ENCODE measurements at regions not wholly inside any gene's neighbourhood (a gene's known extent, or its start where the extent isn't known, plus 50 kb on each side); places are given as distances from the start of the nearest gene placed in this dataset.

- TF ChIP-seq ZBTB6 (tag by site-specific recombination; IDR thresholded peaks at IDR 0.05): no peak
- TF ChIP-seq ZNF184 (tag by site-specific recombination; IDR thresholded peaks at IDR 0.05): no peak
- TF ChIP-seq ZNF701 (tag by site-specific recombination; IDR thresholded peaks at IDR 0.05): no peak
- TF ChIP-seq ZNF677 (tag by site-specific recombination; IDR thresholded peaks at IDR 0.05): no peak
- TF ChIP-seq ZNF488 (tag by site-specific recombination; IDR thresholded peaks at IDR 0.05): no peak
- TF ChIP-seq ZNF558 (tag by site-specific recombination; IDR thresholded peaks at IDR 0.05): no peak
- TF ChIP-seq ZSCAN5A (tag by site-specific recombination; IDR thresholded peaks at IDR 0.05): no peak
- TF ChIP-seq OVOL3 (tag by site-specific recombination; IDR thresholded peaks at IDR 0.05): no peak
Measured at GRCh38 chr12:87689196-87689595, 340.0 kb downstream of the C12orf50 start (continued).

- no peaks in the 10 kb centered on the region for H3K4me1 ChIP-seq (ENCODE audit: control insufficient read depth, insufficient read depth, low read length)
- TF ChIP-seq ZNF629 (tag by site-specific recombination; IDR thresholded peaks at IDR 0.05) (no peak), OVOL3 (tag by site-specific recombination; IDR thresholded peaks at IDR 0.05) (no peak), ZNF555 (tag by site-specific recombination; conservative IDR thresholded peaks at IDR 0.05) (no peak), ZFP69B (tag by site-specific recombination; IDR thresholded peaks at IDR 0.05) (no peak), GLI2 (tag by site-specific recombination; IDR thresholded peaks at IDR 0.05; ENCODE audit: borderline replicate concordance, low read depth) (no peak)
- H3K9me3 ChIP-seq (ENCODE audit: control insufficient read depth, insufficient read depth, low read depth, low read length): no peaks in the 10 kb centered on the region
- no peak overlapping the region for H3K4me3 ChIP-seq (ENCODE audit: low read depth, low read length)
- H3K36me3 ChIP-seq (ENCODE audit: control insufficient read depth in 2 of 2, insufficient read depth in 1 of 2, low read length in 2 of 2): no peaks in the 10 kb centered on the region
- H3K27ac ChIP-seq (ENCODE audit: extremely low read depth, low read depth, low read length): no peak overlapping the region
- ChIA-PET POLR2A (no interaction called here), CTCF (no interaction called here)
Measured at GRCh38 chr12:87687362-87687761, 341.8 kb downstream of the C12orf50 start.

- H3K27ac ChIP-seq (ENCODE audit: extremely low read depth, low read depth, low read length): no peak overlapping the region
- no peaks in the 10 kb centered on the region for H3K9me3 ChIP-seq (ENCODE audit: control insufficient read depth, insufficient read depth, low read depth, low read length)
- no peaks in the 10 kb centered on the region for H3K4me1 ChIP-seq (ENCODE audit: control insufficient read depth, insufficient read depth, low read length)
- TF ChIP-seq AEBP2 (tag by site-specific recombination; IDR thresholded peaks at IDR 0.05; ENCODE audit: borderline replicate concordance) (no peak), ZNF121 (tag by site-specific recombination; IDR thresholded peaks at IDR 0.05) (no peak), ZNF302 (tag by site-specific recombination; IDR thresholded peaks at IDR 0.05; ENCODE audit: low read depth) (no peak), GLI2 (tag by site-specific recombination; IDR thresholded peaks at IDR 0.05; ENCODE audit: borderline replicate concordance, low read depth) (no peak), ZNF398 (tag by site-specific recombination; IDR thresholded peaks at IDR 0.05) (no peak), ZNF555 (tag by site-specific recombination; conservative IDR thresholded peaks at IDR 0.05) (no peak), ZNF792 (tag by site-specific recombination; IDR thresholded peaks at IDR 0.05) (no peak)
- ChIA-PET CTCF (no interaction called here), POLR2A (no interaction called here)
- H3K4me3 ChIP-seq (ENCODE audit: low read depth, low read length): no peak overlapping the region
- H3K36me3 ChIP-seq (ENCODE audit: control insufficient read depth in 2 of 2, insufficient read depth in 1 of 2, low read length in 2 of 2): no peaks in the 10 kb centered on the region
Measured at GRCh38 chr12:87685696-87686095, 343.5 kb downstream of the C12orf50 start.
